ENCODE measurements at regions not wholly inside any gene's neighbourhood (a gene's known extent, or its start where the extent isn't known, plus 50 kb on each side); places are given as distances from the start of the nearest gene placed in this dataset.
"Not testable (repeated sequence)": the region's sequence is repeated elsewhere in the genome, so short reads cannot be mapped to it uniquely, and the experiment has no call there.

DNA sequence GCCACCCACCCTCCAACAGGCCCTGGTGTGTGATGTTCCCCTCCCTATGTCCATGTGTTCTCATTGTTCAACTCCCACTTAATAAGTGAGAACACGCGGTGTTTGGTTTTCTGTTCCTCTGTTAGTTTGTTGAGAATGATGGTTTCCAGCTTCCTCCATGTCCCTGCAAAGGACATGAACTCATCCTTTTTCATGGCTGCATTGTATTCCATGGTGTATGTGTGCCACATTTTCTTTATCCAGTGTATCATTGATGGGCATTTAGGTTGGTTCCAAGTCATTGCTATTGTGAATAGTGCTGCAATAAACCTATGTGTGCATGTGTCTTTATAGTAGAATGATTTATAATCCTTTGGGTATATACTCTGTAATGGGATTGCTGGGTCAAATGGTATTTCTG is 424.2 kb upstream of the MEF2C start:
- TF ChIP-seq POLR2A, CTCF, POLR2AphosphoS5 (IDR thresholded peaks at IDR 0.05): not testable (repeated sequence)
